Omental fat pad (tissue), 3 donors: ENCODE measurements at regions not wholly inside any gene's neighbourhood (a gene's known extent, or its start where the extent isn't known, plus 50 kb on each side); places are given as distances from the start of the nearest gene placed in this dataset.

Experiments used
- ATAC-seq: fragments of 150-250 bp; one replicate; pipeline ENCODE4 v1.9.1; 2016; ENCODE audit warnings: mild to moderate bottlenecking, moderate library complexity; ENCODE audit not compliant: low FRiP score
- DNase-seq: peaks from one replicate; pipeline ENCODE4 v3.0.0-alpha.2; 2019; ENCODE audit warnings: low spot score
- CTCF ChIP-seq, 3 donors: fragments of 450-650 bp; IDR thresholded peaks; one replicate each; pipeline ENCODE4 v1.5.1; 2016 to 2017; ENCODE audit warnings: antibody characterized with exemption in 3 of 3, mild to moderate bottlenecking in 3 of 3, moderate library complexity in 2 of 3

GRCh38 chr5:117434254-117434653 is 859.6 kb upstream of the SEMA6A start:
- TF ChIP-seq CTCF (IDR thresholded peaks at IDR 0.05) = no peak
- DNase-seq (no peak), ATAC-seq (no peak)

DNA sequence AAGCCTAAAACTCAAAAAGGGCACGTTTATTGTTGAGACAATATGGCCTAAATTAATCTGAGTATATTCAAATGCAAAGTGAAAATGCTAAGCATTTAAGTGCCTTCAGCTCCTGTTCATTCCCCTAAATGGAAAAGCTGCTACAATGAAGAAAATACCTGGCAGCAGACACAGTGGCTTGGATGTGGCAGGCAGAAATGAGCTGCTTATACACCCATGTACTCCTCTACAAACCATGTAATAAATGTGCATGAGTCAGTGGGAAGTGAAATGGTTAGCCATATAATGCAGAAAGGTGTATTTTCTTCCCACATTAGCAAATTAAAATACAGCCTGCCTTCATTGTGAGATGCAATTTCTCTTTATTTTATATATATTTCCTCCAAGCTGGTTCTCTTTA is 859.2 kb upstream of the SEMA6A start:
- ATAC-seq (no peak), DNase-seq (no peak)
- no peak for TF ChIP-seq CTCF (IDR thresholded peaks at IDR 0.05)

DNA sequence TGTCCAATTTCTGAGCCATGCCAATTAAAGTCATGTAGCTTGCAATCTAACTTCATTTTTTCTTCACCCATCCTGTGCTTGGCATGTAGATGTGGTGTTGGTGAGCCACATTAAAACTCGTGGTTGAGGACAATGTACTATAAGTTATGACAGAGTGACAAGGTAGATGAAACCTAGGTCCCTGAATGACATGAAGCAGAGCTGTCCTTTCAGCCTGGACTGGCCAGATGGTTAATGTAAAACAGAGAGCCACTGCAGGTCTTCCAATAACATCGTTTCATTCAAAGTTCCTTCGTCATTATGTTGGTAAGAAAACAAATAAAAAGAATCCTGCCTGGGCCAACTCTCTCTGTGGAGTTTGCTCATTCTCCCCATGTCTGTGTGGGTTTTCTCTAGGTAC is 856.5 kb upstream of the SEMA6A start:
- DNase-seq (no peak), ATAC-seq (no peak)
- TF ChIP-seq CTCF (IDR thresholded peaks at IDR 0.05) = no peak

- ATAC-seq = no peak
These were observed 850.5 kb upstream of the SEMA6A start for GRCh38 chr5:117425163-117425562.

GRCh38 chr5:117424559-117424958 is 849.9 kb upstream of the SEMA6A start:
- no peak for ATAC-seq
- TF ChIP-seq CTCF (IDR thresholded peaks at IDR 0.05) = no peak
- DNase-seq = no peak

More at GRCh38 chr5:117425163-117425562, 850.5 kb upstream of the SEMA6A start:
- DNase-seq = no peak
- no peak for TF ChIP-seq CTCF (IDR thresholded peaks at IDR 0.05)

DNA sequence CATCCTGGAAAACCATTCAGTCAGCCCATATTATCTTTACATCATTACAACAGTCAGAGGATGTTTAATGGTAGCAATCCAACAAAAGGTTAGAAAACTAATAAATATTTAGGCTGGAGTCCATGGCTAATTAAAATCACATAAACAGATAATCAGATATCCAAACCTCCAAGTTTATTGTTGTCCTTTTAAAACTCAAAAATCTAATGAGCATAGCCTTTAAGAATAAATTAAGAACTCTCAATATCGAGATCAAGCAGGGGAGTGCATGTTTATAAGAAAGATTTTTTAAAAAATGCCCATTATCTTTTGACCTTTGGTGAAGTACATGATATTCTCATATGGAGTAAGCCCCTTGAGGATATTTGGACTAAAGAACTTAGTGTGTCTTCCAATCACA is 842.9 kb upstream of the SEMA6A start:
- TF ChIP-seq CTCF (IDR thresholded peaks at IDR 0.05) = no peak
- DNase-seq (no peak), ATAC-seq (no peak)

DNA sequence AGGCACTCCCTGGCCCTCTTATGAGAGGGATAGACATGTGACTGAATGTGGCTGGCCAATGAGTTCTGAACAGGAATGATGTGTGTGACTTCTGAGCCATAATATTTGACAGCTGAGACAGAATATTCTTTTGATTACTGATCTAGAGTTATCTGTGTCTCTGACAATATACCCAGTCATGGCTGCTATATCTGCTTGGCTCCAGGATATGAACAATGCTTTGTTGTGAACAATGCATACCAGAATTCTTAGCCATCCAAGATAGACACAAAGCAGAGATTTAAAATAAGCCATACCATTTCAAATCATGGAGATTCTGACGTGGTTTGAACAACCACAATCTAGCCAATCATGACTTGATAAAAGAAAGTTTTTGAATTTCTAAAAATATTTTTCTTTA is 840.3 kb upstream of the SEMA6A start:
- TF ChIP-seq CTCF (IDR thresholded peaks at IDR 0.05) = no peak
- no peak for DNase-seq
- ATAC-seq = no peak
